GOT3 (cell line): ENCODE measurements at regions not wholly inside any gene's neighbourhood (a gene's known extent, or its start where the extent isn't known, plus 50 kb on each side); places are given as distances from the start of the nearest gene placed in this dataset.

ENCODE experiments used
- DNase-seq: peaks from one replicate; lab custom pipeline; 2025; ENCODE audit warnings: mixed read lengths; lab: John Stamatoyannopoulos, UW

DNA sequence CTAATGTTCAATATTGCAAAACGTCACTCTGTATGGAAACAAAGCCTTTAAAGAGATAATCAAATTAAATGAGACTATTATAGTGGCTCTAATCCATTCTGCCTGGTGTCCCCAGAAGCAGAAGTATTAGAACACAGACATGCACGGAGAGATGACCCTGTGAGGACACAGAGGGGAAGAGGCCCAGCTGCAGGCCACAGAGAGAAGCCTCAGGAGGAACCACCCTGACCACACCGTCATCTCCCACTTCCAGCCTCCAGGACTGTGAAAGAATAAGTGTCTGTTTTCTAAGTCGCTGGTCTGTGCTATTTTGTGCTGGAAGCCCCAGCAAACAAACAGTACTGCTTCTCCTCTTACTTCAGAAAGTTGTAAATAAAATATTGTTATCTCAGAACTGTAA is 283.5 kb upstream of the ADARB2 start:
- DNase-seq: no peak

- no peak for DNase-seq
Measured at GRCh38 chr10:2019803-2020202, 282.5 kb upstream of the ADARB2 start.

DNA sequence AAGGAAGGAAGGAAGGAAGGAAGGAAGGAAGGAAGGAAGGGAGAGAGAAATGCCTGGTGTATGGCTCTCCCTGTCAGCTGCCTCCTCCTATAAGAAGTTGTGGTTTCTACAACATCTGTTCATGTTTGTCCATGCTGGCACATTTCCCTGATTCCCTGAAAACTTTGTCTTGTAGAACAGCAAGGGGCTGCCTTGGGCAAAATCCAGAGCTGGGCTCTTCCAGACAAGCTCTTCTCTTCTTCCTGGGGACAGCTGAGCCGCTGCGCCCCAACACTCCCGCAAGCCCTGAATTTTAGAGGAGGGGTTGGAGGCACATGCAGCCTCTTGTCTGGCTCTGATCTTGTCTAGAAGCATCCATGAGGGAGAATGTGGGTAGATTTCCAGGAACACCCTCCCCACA is 282.0 kb upstream of the ADARB2 start:
- no peak for DNase-seq

DNA sequence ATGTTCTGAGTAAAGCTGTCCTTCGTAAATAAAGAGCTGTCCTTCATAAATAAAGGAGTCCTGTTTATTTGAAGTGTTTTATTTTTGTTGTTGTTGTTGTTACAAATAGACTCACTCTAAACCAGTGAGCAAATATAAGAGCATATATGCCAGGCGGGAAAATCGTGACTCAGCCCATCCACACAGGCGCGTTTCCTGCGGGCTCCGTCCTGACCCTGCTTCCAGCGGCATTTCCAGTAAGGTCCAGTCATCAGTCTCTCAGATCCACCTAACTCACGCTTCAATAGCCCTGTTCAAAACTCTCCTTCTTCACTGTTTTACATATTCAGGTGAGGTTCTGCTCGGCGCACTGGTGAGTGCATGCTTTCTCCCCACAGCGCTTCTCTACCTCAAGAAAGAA is 277.2 kb upstream of the ADARB2 start:
- DNase-seq: no peak

DNA sequence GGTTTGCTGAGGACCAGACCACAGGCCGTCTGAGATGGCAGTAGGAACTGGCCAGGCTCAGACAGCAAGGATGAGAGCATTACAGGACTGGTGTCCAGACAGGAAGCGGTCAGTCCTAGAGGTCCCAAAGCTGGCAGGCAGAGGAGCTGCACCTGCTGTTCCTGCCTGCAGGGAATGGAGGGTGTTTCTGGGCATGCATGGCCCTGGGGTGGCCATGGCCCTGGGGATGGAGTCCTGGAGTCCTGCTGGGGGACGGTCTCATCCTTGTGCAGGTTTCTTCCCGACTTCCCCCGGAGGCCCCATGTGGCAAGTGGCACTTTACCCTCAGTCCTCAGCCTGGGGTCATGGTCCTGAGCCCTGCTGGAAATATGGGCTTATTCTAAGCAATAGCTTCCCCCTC is 274.9 kb upstream of the ADARB2 start:
- no peak for DNase-seq

DNA sequence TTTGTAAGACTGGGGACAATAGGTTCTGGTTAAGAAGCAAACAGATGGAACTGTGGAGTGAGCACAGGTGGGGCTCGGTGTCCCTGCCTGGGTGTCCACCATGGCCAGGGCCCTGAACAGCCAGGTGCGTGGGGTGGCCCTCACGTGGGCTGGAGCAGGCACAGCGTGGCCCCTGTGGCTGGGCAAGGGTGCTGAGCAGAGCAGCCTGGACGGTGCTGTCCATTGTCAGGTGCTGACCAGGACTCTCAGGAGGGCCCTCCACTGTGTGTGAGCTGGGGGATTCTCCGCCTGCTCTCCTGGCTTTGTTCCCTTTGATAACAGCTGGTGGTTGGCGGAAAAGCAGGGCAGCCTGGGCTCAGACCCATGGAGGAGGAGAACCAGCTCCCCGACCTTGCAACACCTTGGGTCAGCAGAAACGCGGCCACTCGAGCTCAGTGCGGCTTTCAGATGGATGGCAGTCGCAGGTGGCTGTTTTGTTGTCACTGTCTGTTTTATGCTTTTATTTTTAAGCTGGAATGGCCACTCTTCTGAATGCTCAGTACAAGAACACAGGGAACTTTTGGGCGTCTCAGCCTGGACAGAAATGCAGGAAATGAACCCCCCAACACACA is 273.9 kb upstream of the ADARB2 start:
- no peak for DNase-seq

DNA sequence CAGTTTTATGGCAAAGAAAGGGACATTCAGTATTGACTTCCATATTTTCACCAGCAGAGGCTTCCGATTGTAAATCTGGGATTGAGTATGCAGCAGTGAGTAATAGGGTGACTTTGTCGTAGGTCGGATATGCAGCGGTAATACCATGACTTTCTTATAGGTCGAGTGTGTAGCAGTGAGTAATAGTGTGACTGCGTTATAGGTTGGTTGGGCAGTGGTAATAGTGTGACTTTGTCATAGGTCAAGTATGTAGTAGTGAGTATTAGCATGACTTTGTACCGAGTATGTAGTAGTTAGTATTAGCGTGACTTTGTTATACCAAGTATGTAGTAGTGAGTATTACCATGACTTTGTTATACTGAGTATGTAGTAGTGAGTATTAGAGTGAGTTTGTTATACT is 268.2 kb upstream of the ADARB2 start:
- no peak for DNase-seq

DNA sequence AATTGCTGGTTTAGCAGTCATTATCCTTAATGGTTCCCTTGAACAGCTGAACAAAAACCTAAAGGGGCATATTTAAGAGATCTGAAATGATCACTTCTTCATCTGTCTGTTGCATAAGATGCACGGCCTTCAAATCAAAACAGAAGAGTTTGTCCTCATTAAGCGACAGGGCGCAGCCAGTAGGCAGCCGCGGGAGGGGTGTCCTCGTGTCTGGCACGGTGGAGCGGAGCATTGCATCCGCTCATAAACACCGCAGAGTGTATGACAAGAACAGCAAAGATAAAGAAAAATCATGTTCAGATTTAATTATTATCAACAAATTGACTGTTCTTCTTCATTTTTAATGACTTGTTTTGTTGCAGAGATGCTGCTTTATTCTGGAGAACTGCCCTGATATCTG is 255.6 kb upstream of the ADARB2 start:
- DNase-seq: no peak

GRCh38 chr10:1989090-1989489 is 251.8 kb upstream of the ADARB2 start:
- no peak for DNase-seq

DNA sequence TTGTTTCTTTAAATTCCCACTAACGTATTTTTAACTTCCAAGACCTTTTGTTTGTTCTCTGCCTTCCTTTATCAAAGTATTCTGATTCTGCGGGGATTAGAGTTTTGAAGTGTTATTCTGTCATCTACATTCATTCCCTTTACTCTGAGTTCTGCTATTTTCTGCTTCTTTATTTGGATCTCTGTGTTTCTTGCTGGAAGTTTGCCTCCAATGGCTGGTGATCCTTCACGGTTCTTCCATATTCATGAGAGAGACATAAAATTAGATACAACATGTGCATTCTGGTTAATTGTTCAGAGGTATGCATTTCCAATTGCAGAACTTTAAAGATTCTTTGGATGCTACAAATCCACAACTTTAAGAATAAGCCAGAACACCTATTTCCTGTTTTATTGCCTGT is 244.7 kb upstream of the ADARB2 start:
- DNase-seq: no peak

GRCh38 chr10:1980459-1980858 is 243.1 kb upstream of the ADARB2 start:
- DNase-seq: no peak

- DNase-seq: no peak
Measured at GRCh38 chr10:1978584-1978983, 241.3 kb upstream of the ADARB2 start.

GRCh38 chr10:1977461-1977860 is 240.1 kb upstream of the ADARB2 start:
- no peak for DNase-seq

GRCh38 chr10:1972406-1972805 is 235.1 kb upstream of the ADARB2 start:
- no peak for DNase-seq

GRCh38 chr10:1968257-1969033 is 231.1 kb upstream of the ADARB2 start:
- DNase-seq: no peak

- DNase-seq: no peak
Measured at GRCh38 chr10:1966712-1967376, 229.5 kb upstream of the ADARB2 start.

DNA sequence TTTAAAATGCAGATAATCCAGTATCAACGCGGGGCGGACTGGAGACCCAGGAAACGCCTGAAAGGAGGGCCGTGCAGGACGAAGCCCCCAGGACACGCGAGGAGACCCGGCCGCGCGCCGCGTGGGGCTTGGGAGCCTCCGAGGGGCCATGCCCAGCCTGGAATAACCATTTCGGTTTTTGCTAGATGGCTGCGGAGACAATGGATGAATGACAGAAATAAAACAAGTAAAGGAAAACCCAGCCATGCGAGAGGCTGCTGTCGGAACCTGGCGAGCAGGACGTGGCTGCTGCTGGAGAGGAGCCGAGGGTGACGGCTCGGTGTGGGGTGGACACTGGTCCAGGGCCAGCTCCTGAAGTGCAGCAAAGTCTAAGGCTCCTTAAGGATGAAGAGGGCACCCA is 227.2 kb upstream of the ADARB2 start:
- no peak for DNase-seq

DNA sequence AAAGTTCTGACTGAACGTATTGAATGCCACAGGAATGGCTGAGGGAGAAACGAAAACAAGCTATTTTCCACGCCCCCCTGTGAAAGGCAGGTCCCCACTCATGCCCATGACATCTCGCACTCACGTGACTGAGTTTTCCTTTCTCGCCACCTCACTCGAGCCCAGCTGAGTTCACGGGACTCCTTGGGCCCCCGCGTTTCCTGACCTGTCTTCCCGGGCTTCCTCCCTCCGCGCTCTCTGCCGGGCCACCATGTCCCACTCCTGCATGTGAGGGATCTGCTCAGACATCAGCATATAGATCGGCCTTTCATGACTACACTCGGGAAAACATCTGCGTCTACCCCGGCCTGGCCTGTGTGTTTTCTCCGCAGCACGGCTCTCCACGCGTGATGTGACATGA is 226.0 kb upstream of the ADARB2 start:
- DNase-seq: no peak

GRCh38 chr10:1961989-1962388 is 224.7 kb upstream of the ADARB2 start:
- no peak for DNase-seq

- no peak for DNase-seq
Measured at GRCh38 chr10:1960982-1961381, 223.7 kb upstream of the ADARB2 start.

GRCh38 chr10:1957057-1957456 is 219.7 kb upstream of the ADARB2 start:
- DNase-seq: no peak

DNA sequence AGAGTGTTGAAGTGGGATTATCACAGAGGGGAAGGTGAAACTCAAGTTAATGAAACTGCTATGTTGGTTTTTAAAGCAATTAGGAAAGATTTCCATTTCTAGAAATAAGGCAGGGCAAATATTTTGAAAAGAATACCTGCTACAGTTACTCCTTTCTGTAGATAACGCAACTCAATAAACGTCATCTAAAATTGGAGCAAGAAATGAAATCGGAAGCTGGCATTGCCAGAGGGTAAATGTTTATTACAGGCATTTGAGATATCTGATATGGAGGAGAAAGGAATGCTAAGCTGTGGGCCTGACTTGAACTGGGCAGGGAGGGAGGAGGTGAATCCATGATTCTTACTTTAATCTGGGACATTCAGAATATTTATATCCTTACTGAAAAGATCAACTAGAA is 217.0 kb upstream of the ADARB2 start:
- no peak for DNase-seq
